ENCODE measurements at regions not wholly inside any gene's neighbourhood (a gene's known extent, or its start where the extent isn't known, plus 50 kb on each side); places are given as distances from the start of the nearest gene placed in this dataset.

DNA sequence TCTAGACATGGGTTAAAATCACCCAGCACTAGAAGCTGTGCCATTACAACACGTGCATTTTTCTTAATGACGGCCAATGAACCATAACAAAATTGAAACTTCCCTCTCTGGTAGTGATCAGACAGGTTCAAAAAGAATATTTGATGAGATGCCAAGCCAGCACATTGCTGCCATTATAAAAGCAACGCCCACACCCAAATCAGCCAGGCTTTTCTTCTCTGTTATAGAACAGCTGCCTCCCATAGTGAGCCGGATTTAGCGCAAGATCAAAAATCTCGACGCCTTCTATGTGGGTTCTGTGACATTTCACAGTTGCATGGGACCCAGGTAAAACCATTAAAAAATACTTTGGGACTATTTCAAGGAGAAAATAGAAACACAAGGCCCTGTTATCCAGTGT is 1158.0 kb downstream of the EFNB2 start:
- Histone ChIP-seq H3K4me3 (no peak overlapping the region), H3K27me3 (no peaks in the 10 kb centered on the region), H3K27ac (no peak overlapping the region), H3K4me1 (no peaks in the 10 kb centered on the region), H3K36me3 (no peaks in the 10 kb centered on the region), H3K9me3 (no peaks in the 10 kb centered on the region)
- TF ChIP-seq POLR2A (IDR thresholded peaks at IDR 0.05) = no peak
- TF ChIP-seq CTCF (IDR thresholded peaks at IDR 0.05) = no peak
- no peak for TF ChIP-seq POLR2AphosphoS5 (IDR thresholded peaks at IDR 0.05; ENCODE audit: insufficient read depth in 1 of 2, low read depth in 1 of 2)
- DNase-seq (ENCODE audit: extremely low spot score in 2 of 2) = no peak
- intact Hi-C loops (cut with DNase I) = no loop called here

DNA sequence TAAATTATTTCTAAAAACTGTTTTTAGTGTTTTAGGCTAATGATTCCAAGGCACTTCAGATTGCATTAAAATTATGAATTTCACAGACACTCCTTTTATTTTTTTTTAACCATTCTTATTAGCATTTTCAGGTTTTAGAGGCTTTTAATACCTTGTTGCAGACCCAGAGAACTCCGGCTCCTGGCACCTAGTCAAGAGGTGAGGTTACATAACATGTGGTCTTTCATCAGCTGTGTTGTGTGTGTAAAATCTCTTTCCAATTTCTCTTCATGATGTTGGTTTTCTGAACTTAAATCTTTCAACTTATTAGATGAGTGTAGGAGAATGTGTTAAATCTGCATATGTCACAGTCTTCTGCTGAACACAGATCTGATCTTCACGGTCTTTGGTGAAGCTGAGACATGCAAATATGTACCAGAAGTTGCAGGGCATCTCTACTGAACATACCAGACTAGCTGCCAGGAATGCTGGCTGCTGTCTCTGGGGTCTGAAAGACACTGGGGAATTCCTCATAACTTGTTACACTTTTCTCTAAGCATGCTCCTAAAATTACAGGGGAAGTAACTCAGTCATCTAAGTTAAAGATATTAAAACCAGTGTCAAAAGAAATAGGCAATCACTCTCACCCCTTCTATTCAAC is 1165.3 kb downstream of the EFNB2 start:
- Histone ChIP-seq H3K36me3 (no peaks in the 10 kb centered on the region), H3K27ac (no peak overlapping the region), H3K9me3 (no peaks in the 10 kb centered on the region), H3K4me1 (no peaks in the 10 kb centered on the region), H3K27me3 (no peaks in the 10 kb centered on the region), H3K4me3 (no peak overlapping the region)
- no peak for DNase-seq (ENCODE audit: extremely low spot score in 2 of 2)
- no peak for TF ChIP-seq POLR2A (IDR thresholded peaks at IDR 0.05)
- no peak for TF ChIP-seq CTCF (IDR thresholded peaks at IDR 0.05)
- TF ChIP-seq POLR2AphosphoS5 (IDR thresholded peaks at IDR 0.05; ENCODE audit: insufficient read depth in 1 of 2, low read depth in 1 of 2) = no peak
- intact Hi-C loops (cut with DNase I) = no loop called here

DNA sequence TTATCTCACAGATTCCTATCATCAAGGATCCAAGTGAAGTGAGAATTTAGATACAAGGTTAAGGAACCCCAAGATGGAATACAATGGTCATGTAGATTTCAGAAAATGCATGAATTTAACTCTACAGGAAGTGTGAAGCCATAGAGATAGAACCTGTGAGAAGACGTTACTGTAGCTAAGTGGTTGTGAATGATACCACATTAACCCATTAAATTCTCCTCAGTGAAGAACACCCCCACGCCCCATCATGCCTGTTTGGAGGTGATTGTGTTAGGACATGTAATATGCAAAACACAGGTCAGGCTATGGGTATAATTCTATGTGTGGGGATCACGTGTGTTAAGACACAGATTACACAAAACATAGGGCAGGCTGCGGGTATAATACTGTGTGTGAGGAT is 1166.7 kb downstream of the EFNB2 start:
- no peak for DNase-seq (ENCODE audit: extremely low spot score in 2 of 2)
- Histone ChIP-seq H3K9me3 (no peaks in the 10 kb centered on the region), H3K4me3 (no peak overlapping the region), H3K36me3 (no peaks in the 10 kb centered on the region), H3K4me1 (no peaks in the 10 kb centered on the region), H3K27ac (no peak overlapping the region), H3K27me3 (no peaks in the 10 kb centered on the region)
- intact Hi-C loops (cut with DNase I) = no loop called here
- TF ChIP-seq POLR2AphosphoS5 (IDR thresholded peaks at IDR 0.05; ENCODE audit: insufficient read depth in 1 of 2, low read depth in 1 of 2) = no peak
- TF ChIP-seq POLR2A (IDR thresholded peaks at IDR 0.05) = no peak
- TF ChIP-seq CTCF (IDR thresholded peaks at IDR 0.05) = no peak

DNA sequence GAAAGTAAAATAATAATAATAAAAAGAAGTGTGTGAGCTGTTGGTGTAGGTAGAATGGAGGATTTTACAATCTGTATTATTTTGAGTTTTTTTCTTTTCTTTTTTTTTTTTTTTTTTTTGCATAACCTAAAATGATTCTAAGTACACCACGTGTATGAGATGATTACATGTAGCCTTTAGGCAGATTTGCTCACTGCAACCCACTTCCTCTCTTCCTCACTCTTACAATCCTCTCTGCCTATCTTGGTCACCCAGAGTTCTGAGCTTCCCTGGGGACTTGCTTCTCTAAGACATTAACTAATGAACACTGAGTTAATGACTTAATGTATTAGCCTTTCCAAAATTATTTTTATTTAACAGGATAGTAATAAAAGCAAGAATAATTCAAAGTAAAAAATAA is 1169.6 kb downstream of the EFNB2 start:
- TF ChIP-seq CTCF (IDR thresholded peaks at IDR 0.05) (no peak), POLR2A (IDR thresholded peaks at IDR 0.05) (no peak), POLR2AphosphoS5 (IDR thresholded peaks at IDR 0.05; ENCODE audit: insufficient read depth in 1 of 2, low read depth in 1 of 2) (no peak)
- no peak for DNase-seq (ENCODE audit: extremely low spot score in 2 of 2)
- no peaks in the 10 kb centered on the region for H3K27me3 ChIP-seq
- no peaks in the 10 kb centered on the region for H3K36me3 ChIP-seq
- intact Hi-C loops (cut with DNase I) = no loop called here
- H3K27ac ChIP-seq = no peak overlapping the region
- no peaks in the 10 kb centered on the region for H3K9me3 ChIP-seq
- H3K4me3 ChIP-seq = no peak overlapping the region
- H3K4me1 ChIP-seq = no peaks in the 10 kb centered on the region

- Histone ChIP-seq H3K9me3 (no peaks in the 10 kb centered on the region), H3K36me3 (no peaks in the 10 kb centered on the region), H3K4me3 (no peak overlapping the region), H3K27ac (no peak overlapping the region), H3K4me1 (no peaks in the 10 kb centered on the region), H3K27me3 (no peaks in the 10 kb centered on the region)
- DNase-seq (ENCODE audit: extremely low spot score in 2 of 2) = no peak
- no peak for TF ChIP-seq POLR2AphosphoS5 (IDR thresholded peaks at IDR 0.05; ENCODE audit: insufficient read depth in 1 of 2, low read depth in 1 of 2)
- no peak for TF ChIP-seq POLR2A (IDR thresholded peaks at IDR 0.05)
- TF ChIP-seq CTCF (IDR thresholded peaks at IDR 0.05) = no peak
- intact Hi-C loops (cut with DNase I) = no loop called here
These were observed 1170.4 kb downstream of the EFNB2 start for GRCh38 chr13:105365021-105365550.

Measured in vagina (tissue), 2 donors.